ENCODE measurements at regions not wholly inside any gene's neighbourhood (a gene's known extent, or its start where the extent isn't known, plus 50 kb on each side); places are given as distances from the start of the nearest gene placed in this dataset.
"Not testable (repeated sequence)": the region's sequence is repeated elsewhere in the genome, so short reads cannot be mapped to it uniquely, and the experiment has no call there.

DNA sequence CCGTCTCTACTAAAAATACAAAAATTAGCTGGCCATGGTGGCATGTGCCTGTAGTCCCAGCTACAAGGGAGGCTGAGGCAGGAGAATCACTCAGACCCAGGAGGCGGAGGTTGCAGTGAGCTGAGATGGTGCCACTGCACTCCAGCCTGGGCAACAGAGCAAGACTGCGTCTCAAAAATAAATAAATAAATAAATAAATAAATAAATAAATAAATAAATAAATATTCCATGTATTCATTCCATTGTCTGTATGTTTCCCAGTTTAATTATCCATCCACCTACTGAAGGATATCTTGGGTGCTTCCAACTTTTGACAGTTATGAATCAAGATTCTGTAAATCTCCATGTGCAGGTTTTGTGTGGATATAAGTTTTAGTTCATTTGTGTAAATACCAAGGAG lies 397.4 kb upstream of the SLC35B3 start:
- H3K27ac Mint-ChIP-seq; H3K9me3 Mint-ChIP-seq; POLR2A ChIA-PET; intact Hi-C loops (cut with micrococcal nuclease); H3K36me3 Mint-ChIP-seq; H3K27me3 Mint-ChIP-seq; H3K4me1 Mint-ChIP-seq (ENCODE audit: low read depth); H3K4me3 Mint-ChIP-seq; DNase-seq: not testable (repeated sequence)
- CTCF ChIA-PET: interaction anchor here (0.6 kb wide), 1 partner anchor 41 kb away, joined by 3 read pairs; no protein-coding TSS in a partner anchor

DNA sequence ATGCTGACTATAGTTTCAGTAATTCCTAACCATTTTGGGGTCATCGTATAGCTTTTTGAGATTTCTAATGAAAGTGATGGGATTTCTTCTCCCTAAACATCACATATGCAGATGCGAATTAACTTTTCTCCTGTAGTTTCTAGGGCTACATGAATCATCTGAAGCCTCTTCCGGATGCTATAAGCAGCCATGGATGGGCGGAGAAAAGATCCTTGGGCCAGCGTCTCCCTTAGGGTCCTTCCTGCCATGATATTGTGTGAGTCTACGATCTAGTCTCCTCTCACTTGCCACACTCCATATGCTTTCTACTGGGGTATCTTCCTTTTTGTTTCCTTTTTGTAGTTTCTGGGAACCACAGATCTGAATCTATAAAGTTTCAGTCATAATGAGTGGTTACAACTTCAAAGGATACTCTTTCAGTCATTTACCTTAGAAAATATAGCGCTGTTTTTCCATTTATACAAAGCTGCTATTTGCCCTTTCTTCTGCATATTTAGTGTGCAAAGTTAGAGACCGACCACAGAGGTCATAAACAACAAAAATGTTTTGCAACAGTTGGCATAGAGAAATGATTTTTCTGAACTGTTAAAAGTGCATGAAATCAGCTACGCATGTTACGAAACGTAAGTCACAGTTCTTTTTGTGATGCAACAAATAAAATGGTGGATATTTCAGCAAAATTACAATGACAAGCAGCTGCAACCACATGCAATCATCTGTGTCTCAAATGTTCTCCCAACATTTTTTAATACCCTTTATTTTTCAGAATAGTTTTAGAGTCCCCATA lies 396.2 kb upstream of the SLC35B3 start:
- intact Hi-C loops (cut with micrococcal nuclease): no loop called here
- Mint-ChIP-seq H3K9me3 (peaks cover 5% of the 10 kb centered on the region), H3K27ac (no peak overlapping the region), H3K4me1 (ENCODE audit: low read depth) (no peaks in the 10 kb centered on the region), H3K36me3 (no peaks in the 10 kb centered on the region), H3K4me3 (no peak overlapping the region), H3K27me3 (no peaks in the 10 kb centered on the region)
- ChIA-PET CTCF (no interaction called here), POLR2A (no interaction called here)
- DNase-seq: no peak

DNA sequence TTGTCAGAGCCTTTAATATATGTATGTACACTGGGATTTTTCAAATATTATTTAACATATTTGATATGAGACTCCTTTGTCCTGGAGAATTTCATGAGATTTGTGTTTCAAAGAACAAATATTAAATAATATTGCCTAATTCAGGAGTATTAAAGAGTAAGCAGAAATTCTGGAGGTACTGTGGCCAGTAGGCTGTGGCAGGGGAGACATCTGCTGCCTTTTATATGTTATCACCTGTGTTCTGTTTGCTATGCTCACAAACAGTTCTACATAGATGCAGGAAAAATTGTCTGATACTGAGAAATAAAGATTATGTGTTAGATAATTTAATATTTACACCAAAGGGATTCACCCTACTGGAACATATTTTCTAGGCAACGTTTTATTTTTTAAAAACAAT lies 395.4 kb upstream of the SLC35B3 start:
- CTCF ChIA-PET: no interaction called here

DNA sequence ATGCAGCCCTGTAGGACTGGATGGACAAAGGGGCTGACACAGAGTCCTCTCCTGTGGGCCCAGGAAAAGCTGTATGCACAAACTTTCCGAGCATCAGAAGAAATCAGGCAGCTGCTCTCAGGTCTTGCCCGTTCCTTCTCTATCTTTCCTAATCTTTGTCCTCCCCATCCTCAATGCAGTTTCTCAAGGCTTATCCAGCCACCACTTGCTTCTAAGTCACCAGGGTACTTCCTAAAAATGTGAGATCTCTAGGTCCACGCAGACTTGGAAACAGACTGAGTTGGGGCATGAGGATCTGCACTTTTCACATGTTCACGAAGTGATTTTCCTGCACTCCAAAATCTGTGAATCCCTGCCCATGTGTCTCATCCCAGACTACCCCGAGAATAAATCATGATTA lies 394.5 kb upstream of the SLC35B3 start:
- DNase-seq: no peak
- CTCF ChIA-PET: no interaction called here
- H3K36me3 Mint-ChIP-seq: no peaks in the 10 kb centered on the region
- H3K27me3 Mint-ChIP-seq: no peaks in the 10 kb centered on the region
- no peaks in the 10 kb centered on the region for H3K4me1 Mint-ChIP-seq (ENCODE audit: low read depth)
- H3K9me3 Mint-ChIP-seq: peaks cover 5% of the 10 kb centered on the region
- no peak overlapping the region for H3K27ac Mint-ChIP-seq
- intact Hi-C loops (cut with micrococcal nuclease): no loop called here
- H3K4me3 Mint-ChIP-seq: no peak overlapping the region
- POLR2A ChIA-PET: no interaction called here

More for the DNA sequence above, 395.4 kb upstream of the SLC35B3 start:
- intact Hi-C loops (cut with micrococcal nuclease): no loop called here
- Mint-ChIP-seq H3K27ac (no peak overlapping the region), H3K36me3 (no peaks in the 10 kb centered on the region), H3K9me3 (peaks cover 5% of the 10 kb centered on the region), H3K27me3 (no peaks in the 10 kb centered on the region), H3K4me3 (no peak overlapping the region), H3K4me1 (ENCODE audit: low read depth) (no peaks in the 10 kb centered on the region)
- no peak for DNase-seq
- POLR2A ChIA-PET: no interaction called here

DNA sequence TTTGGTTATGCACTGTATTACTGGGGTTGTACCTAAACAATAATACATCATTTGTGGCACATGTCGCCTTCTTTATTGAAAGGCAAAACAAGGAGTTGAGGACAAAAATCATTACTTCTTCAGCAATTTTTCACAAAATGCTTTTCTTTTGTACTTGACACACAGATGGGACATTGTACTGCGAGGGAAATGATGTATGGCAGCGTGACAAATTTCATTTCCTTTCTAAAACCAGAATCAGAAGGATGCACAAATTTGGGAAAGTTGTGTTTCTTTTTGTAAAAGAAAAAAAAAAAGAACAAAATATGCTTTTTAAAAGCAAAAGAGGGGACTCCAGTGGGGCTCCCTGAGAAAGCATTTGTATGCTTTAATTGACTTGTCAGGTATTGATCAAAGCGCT lies 394.0 kb upstream of the SLC35B3 start:
- ChIA-PET CTCF (no interaction called here), POLR2A (no interaction called here)
- Mint-ChIP-seq H3K9me3 (peaks cover 5% of the 10 kb centered on the region), H3K4me3 (no peak overlapping the region), H3K36me3 (no peaks in the 10 kb centered on the region), H3K27ac (no peak overlapping the region), H3K4me1 (ENCODE audit: low read depth) (no peaks in the 10 kb centered on the region), H3K27me3 (no peaks in the 10 kb centered on the region)
- no peak for DNase-seq
- intact Hi-C loops (cut with micrococcal nuclease): no loop called here

DNA sequence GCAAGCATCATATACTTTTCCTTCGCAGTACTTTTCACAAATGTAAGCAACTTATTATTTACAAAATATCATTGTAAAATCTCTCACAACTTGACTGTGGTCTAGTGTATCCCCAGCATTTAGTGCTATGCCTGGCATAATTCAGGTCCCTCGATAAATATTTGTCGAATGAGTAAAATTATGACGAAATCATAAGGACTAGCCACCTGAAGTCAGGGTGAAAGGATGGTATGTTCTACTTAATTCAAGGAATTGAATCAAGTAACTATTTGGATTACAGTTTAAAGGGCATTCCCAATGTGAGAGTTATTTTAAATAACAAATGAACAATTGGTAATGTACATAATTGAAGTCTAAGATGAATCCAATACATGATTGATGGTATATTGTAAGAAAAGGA lies 393.0 kb upstream of the SLC35B3 start:
- no peaks in the 10 kb centered on the region for H3K36me3 Mint-ChIP-seq
- intact Hi-C loops (cut with micrococcal nuclease): no loop called here
- H3K27ac Mint-ChIP-seq: no peak overlapping the region
- no peaks in the 10 kb centered on the region for H3K4me1 Mint-ChIP-seq (ENCODE audit: low read depth)
- ChIA-PET CTCF (no interaction called here), POLR2A (no interaction called here)
- no peaks in the 10 kb centered on the region for H3K27me3 Mint-ChIP-seq
- no peak overlapping the region for H3K4me3 Mint-ChIP-seq
- no peak for DNase-seq
- H3K9me3 Mint-ChIP-seq: peaks cover 5% of the 10 kb centered on the region

DNA sequence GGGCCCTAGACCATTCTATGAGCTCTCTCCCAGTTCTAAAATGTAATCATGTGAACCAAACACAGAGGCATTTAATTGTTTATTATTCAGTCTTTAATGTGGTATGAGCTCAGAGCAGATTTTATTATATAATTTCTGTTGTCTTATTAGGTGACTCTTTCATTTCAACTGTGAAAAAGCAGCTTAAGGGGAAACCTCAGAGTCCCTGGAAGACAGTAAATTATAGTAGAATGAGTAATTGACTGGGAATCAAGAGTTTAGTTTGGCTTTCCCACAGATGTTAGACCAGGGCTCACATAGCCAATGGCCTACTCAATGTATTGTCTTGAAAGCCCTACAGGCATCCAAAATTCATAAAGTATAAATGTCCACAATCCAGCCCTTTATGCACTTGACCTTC lies 390.4 kb upstream of the SLC35B3 start:
- no peaks in the 10 kb centered on the region for H3K36me3 Mint-ChIP-seq
- CTCF ChIA-PET: no interaction called here
- no peak overlapping the region for H3K4me3 Mint-ChIP-seq
- no peaks in the 10 kb centered on the region for H3K4me1 Mint-ChIP-seq (ENCODE audit: low read depth)
- DNase-seq: no peak
- intact Hi-C loops (cut with micrococcal nuclease): no loop called here
- POLR2A ChIA-PET: no interaction called here
- H3K27me3 Mint-ChIP-seq: no peaks in the 10 kb centered on the region
- H3K27ac Mint-ChIP-seq: no peak overlapping the region
- no peaks in the 10 kb centered on the region for H3K9me3 Mint-ChIP-seq

DNA sequence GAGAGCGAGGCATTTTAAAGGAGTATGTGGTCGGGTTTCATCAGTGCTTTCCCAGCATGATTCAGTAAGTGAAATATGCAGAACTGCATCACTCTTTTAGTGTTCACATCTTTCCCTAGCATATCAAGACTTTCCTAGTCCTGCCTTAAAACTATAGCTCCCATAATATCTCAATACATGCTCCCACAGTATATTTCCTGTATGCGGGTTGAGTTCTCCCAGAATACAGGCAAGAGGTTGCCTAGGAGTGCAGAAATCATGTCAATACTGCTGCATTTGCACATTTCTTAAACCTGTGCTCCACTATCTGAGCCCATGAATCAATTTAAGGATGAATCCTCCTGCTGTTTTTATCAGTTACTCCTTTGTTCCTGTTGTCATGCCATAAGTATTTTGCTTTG lies 386.6 kb upstream of the SLC35B3 start:
- DNase-seq: no peak
- Mint-ChIP-seq H3K36me3 (no peaks in the 10 kb centered on the region), H3K27me3 (no peaks in the 10 kb centered on the region), H3K4me3 (no peak overlapping the region), H3K4me1 (ENCODE audit: low read depth) (no peaks in the 10 kb centered on the region), H3K27ac (no peak overlapping the region), H3K9me3 (no peaks in the 10 kb centered on the region)
- intact Hi-C loops (cut with micrococcal nuclease): no loop called here
- CTCF ChIA-PET: no interaction called here
- POLR2A ChIA-PET: no interaction called here

DNA sequence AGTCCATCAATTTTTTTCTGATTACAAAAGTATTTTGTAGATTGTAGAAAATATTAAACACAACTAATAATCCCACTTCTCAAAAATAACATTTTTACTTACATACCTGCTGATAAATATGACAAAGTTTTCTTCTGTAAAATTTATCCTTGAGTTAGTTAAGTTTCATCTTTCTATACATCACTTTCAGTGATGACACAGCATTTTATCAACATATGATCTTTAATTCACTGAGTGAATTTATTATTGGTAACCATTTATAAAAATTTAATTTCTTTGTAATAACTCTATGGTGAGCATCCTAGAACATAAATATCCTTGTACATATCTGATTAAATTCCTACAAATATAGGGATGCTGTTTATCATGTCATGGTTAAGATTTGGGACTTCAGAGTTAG lies 385.0 kb upstream of the SLC35B3 start:
- Mint-ChIP-seq H3K27me3 (no peaks in the 10 kb centered on the region), H3K4me3 (no peak overlapping the region), H3K36me3 (no peaks in the 10 kb centered on the region), H3K27ac (no peak overlapping the region), H3K4me1 (ENCODE audit: low read depth) (no peaks in the 10 kb centered on the region), H3K9me3 (no peaks in the 10 kb centered on the region)
- CTCF ChIA-PET: no interaction called here
- intact Hi-C loops (cut with micrococcal nuclease): no loop called here
- POLR2A ChIA-PET: no interaction called here
- DNase-seq: no peak

DNA sequence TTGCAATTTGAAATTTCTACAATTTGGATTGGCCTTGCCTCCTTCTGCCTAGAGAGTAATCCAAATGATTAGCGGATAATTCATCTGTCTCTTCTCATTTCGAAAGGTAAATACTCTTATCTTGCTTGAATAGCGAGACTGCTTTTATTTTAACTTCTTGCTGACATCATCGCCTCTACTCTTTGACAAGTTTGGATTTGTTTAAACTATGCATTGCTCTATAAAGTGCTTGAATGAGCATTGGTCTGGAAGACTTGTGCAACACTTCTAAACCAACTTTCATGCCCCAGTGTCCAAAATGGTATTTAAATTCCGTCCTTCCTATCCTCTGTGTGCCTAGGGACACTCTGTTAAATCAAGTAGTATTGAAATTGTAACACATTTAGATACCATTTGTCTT lies 384.1 kb upstream of the SLC35B3 start:
- H3K4me3 Mint-ChIP-seq: no peak overlapping the region
- intact Hi-C loops (cut with micrococcal nuclease): no loop called here

DNA sequence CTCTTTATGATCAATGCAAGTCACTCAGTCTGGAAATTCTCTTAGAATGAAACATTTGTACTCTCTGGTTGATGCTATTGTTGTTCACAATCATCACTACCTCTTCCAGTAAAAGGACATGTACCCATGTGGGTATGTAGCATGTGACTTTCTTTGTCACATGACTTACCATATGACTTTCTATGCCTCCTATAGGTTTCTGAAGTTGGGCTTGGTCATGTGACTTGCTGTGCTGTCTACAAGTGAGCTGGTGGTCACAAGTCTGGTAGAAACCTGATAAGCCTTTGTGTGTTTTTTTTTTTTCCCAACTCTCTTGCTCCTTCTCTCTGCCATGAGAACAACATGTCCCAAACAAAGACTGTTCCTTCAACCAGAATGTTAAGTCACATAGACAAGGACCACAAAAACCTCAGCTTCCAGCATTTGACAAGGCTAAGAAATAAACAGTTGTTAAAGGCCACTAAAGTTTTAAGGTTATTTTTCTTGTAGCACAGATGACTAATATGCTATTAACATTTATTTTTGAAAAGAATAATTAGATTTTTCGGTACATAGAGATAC lies 379.2 kb upstream of the SLC35B3 start:
- intact Hi-C loops (cut with micrococcal nuclease): no loop called here
- no peaks in the 10 kb centered on the region for H3K36me3 Mint-ChIP-seq
- no peak overlapping the region for H3K27ac Mint-ChIP-seq
- H3K27me3 Mint-ChIP-seq: no peaks in the 10 kb centered on the region
- DNase-seq: no peak
- H3K4me3 Mint-ChIP-seq: no peak overlapping the region
- H3K9me3 Mint-ChIP-seq: peaks cover 9% of the 10 kb centered on the region
- POLR2A ChIA-PET: no interaction called here
- CTCF ChIA-PET: no interaction called here
- no peaks in the 10 kb centered on the region for H3K4me1 Mint-ChIP-seq (ENCODE audit: low read depth)

More for the DNA sequence above, 384.1 kb upstream of the SLC35B3 start:
- Mint-ChIP-seq H3K27ac (no peak overlapping the region), H3K4me1 (ENCODE audit: low read depth) (no peaks in the 10 kb centered on the region), H3K9me3 (no peaks in the 10 kb centered on the region), H3K27me3 (no peaks in the 10 kb centered on the region), H3K36me3 (no peaks in the 10 kb centered on the region)
- no peak for DNase-seq
- ChIA-PET POLR2A (no interaction called here), CTCF (no interaction called here)

DNA sequence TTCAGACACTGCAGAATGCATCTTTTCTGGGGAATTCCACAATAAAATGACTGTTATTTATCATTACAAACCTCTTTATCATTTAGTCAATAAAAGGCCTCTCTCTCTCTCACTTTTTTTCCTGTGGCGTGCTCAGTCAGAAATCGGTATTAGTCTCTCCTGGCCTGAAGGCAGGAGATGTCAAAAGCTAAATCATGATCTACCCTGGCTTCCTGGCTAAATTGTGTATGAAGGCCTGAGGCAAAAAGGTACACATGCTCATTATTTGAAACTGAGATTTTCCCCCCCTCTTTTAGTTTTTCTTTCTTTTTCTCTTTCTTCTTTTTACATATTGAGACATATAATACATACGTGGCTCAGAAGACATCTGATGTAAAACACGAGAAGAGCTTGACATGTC lies 375.0 kb upstream of the SLC35B3 start:
- intact Hi-C loops (cut with micrococcal nuclease): no loop called here
- Mint-ChIP-seq H3K27ac (no peak overlapping the region), H3K9me3 (peaks cover 11% of the 10 kb centered on the region), H3K27me3 (no peaks in the 10 kb centered on the region), H3K4me3 (no peak overlapping the region), H3K36me3 (no peaks in the 10 kb centered on the region), H3K4me1 (ENCODE audit: low read depth) (no peaks in the 10 kb centered on the region)
- DNase-seq: no peak
- POLR2A ChIA-PET: no interaction called here
- CTCF ChIA-PET: no interaction called here

DNA sequence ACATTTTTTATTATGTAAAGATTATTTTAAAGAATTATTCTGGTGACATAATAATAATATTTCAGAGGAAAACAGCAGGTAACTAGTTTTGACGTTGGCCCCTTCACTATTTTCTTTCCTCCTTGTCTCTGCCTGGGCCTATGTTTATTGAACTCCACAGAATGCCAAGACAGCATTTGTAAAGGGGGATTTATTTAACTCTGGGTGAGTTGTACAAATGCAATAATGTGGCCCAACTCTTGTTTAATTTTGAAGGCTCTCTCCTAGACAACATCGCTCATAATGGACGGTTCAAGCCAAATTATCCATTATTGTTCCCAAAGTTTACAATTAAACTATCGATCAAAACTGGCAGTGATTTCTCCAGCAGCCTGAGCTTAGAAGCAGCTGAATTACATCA lies 374.3 kb upstream of the SLC35B3 start:
- H3K27me3 Mint-ChIP-seq: no peaks in the 10 kb centered on the region
- ChIA-PET POLR2A (no interaction called here), CTCF (no interaction called here)
- H3K27ac Mint-ChIP-seq: no peak overlapping the region
- no peak for DNase-seq
- intact Hi-C loops (cut with micrococcal nuclease): no loop called here
- no peak overlapping the region for H3K4me3 Mint-ChIP-seq
- H3K9me3 Mint-ChIP-seq: peaks cover 11% of the 10 kb centered on the region
- H3K4me1 Mint-ChIP-seq (ENCODE audit: low read depth): no peaks in the 10 kb centered on the region
- H3K36me3 Mint-ChIP-seq: no peaks in the 10 kb centered on the region

Measured in activated CD4-positive, alpha-beta memory T cell treated with anti-CD3 and anti-CD28 coated beads for 36 hours (primary cell).